Heart right ventricle (tissue), 16 donors: ENCODE measurements at regions not wholly inside any gene's neighbourhood (a gene's known extent, or its start where the extent isn't known, plus 50 kb on each side); places are given as distances from the start of the nearest gene placed in this dataset.

Source experiments
- ATAC-seq, 8 donors: fragments of 200-7000 bp; cut with Tn5 transposase; one replicate each; pipeline ENCODE4 v1.9.1; 2020; ENCODE audit warnings: mild to moderate bottlenecking in 8 of 8, moderate library complexity in 8 of 8, moderate number of reproducible peaks in 1 of 8
- DNase-seq, 2 donors: peaks; one replicate each; pipeline ENCODE4 v3.0.0-alpha.2; 2020
- H3K27ac ChIP-seq, 10 donors: fragments of 200-600 bp; sonication (generic) in 2 of 10; one replicate each; pipeline versions ENCODE4 v1.5.0 to v1.8.0; 2020 to 2022; ENCODE audit warnings: mild to moderate bottlenecking in 3 of 10
- H3K27me3 ChIP-seq, 7 donors: fragments of 200-600 bp; one replicate each; pipeline ENCODE4 v1.8.0; 2021 to 2022; ENCODE audit warnings: mild to moderate bottlenecking in 2 of 7
- H3K36me3 ChIP-seq, 9 donors: fragments of 200-600 bp; sonication (generic) in 1 of 9; one replicate each; pipeline versions ENCODE4 v1.5.0 to v1.8.0; 2020 to 2022; ENCODE audit warnings: mild to moderate bottlenecking in 2 of 9
- H3K4me1 ChIP-seq, 9 donors: fragments of 200-600 bp; sonication (generic) in 1 of 9; one replicate each; pipeline versions ENCODE4 v1.5.0 to v1.8.0; 2020 to 2022; ENCODE audit warnings: mild to moderate bottlenecking in 4 of 9
- H3K4me3 ChIP-seq, 10 donors: fragments of 200-600 bp; sonication (generic) in 2 of 10; one replicate each; pipeline versions ENCODE4 v1.5.0 to v1.8.0; 2020 to 2022; ENCODE audit warnings: mild to moderate bottlenecking in 7 of 10, moderate library complexity in 2 of 10
- H3K9me3 ChIP-seq, 11 donors: fragments of 200-600 bp in 10 of 11; sonication (generic) in 2 of 11; one replicate each; pipeline versions ENCODE4 v1.5.0 to v1.8.0; 2013 to 2022; ENCODE audit warnings: mild to moderate bottlenecking in 2 of 11, control low read depth in 1 of 11, moderate library complexity in 1 of 11
- CTCF ChIP-seq, 9 donors: fragments of 200-600 bp; sonication (generic) in 2 of 9; IDR thresholded peaks; one replicate each; pipeline versions ENCODE4 v1.5.0 to v1.8.0; 2021 to 2022; ENCODE audit warnings: antibody characterized with exemption in 9 of 9, mild to moderate bottlenecking in 5 of 9, moderate library complexity in 1 of 9
- WGBS, 2 donors: extraction: QIAGEN DNeasy Blood & Tissue Kit; methylation state at CpG; one replicate each; pipeline ENCODE4 v1.1.7; 2013; ENCODE audit warnings: inconsistent platforms in 1 of 2; 5-methylcytosine and 5-hydroxymethylcytosine counted together
- intact Hi-C, 10 donors: fragments of 100-400 bp; cut with DNase I; formaldehyde crosslinking; loops; one replicate each; pipeline versions ENCODE4 v1.11.1 to v1.14.2; 2022
- donor health status: Arrhythmogenic right ventricular cardiomyopathy.
- donor health status: ischemic (EF 13 %, LVEDD 7.1; RV severe dilation, severe dysfunction).
- donor health status: healthy with polysubstance abuse.
- donor health status: DM: no; HTN: yes; CAD: no.
- donor health status: DM: no; HTN: no; CAD: no.
- donor health status: ischemic (EF 25% LVEDD 6.9; RV normal size, moderate dysfunction).
- donor health status: ischemic (EF 25% LVEDD 5.7; RV mildly dilated, moderate dysfunction).
- donor health status: healthy.
- donor health status: DM: yes; HTN: yes; CAD: no.
- donor health status: Ischemic cardiomyopathy.
- donor health status: ischemic (EF 35%, LVEDD 5.7; RV mildly dilated, moderate dysfunction).
- donor health status: nonischemic (EF 11% LVEDD 7.7; RV severe dilation, severe dysfunction).
- donor health status: DM: yes; HTN: yes; CAD: no.
- donor health status: PGD.
- donor health status: ischemic (EF 29% LVEDD 5.4; RV normal size, mild dysfunction).
- donor health status: nonischemic (EF 23%, LVEDD 6.1; RV moderate dilation, normal function).

- 66 to 78% methylated on average over 1 of the region's 1 CpG for WGBS, 2 donors
- ATAC-seq = no peak
- no peaks in the 10 kb centered on the region for H3K27me3 ChIP-seq
- no peak for DNase-seq
- H3K4me1 ChIP-seq = peaks cover 0 to 7% (median 0%) of the 10 kb centered on the region in 9 donors
- H3K36me3 ChIP-seq = no peaks in the 10 kb centered on the region
- no peak overlapping the region for H3K27ac ChIP-seq
- H3K9me3 ChIP-seq = no peaks in the 10 kb centered on the region
- H3K4me3 ChIP-seq = no peak overlapping the region
- intact Hi-C loops = no loop called here
- TF ChIP-seq CTCF (IDR thresholded peaks at IDR 0.05) = no peak
Observed at GRCh38 chr3:152938974-152939636, 104.2 kb downstream of the P2RY1 start.

GRCh38 chr3:152941859-152942258 is 106.9 kb downstream of the P2RY1 start:
- WGBS, 2 donors = 84 to 86% methylated on average over 3 of the region's 3 CpGs
- intact Hi-C loops = no loop called here

GRCh38 chr3:152942366-152942765 is 107.4 kb downstream of the P2RY1 start:
- H3K27me3 ChIP-seq = no peaks in the 10 kb centered on the region
- no peak overlapping the region for H3K27ac ChIP-seq
- peaks cover 0 to 7% (median 0%) of the 10 kb centered on the region in 9 donors for H3K4me1 ChIP-seq
- H3K4me3 ChIP-seq = no peak overlapping the region
- ATAC-seq = no peak
- intact Hi-C loops = no loop called here
- 90 to 93% methylated on average over 3 of the region's 3 CpGs for WGBS, 2 donors
- DNase-seq = no peak
- no peaks in the 10 kb centered on the region for H3K36me3 ChIP-seq
- H3K9me3 ChIP-seq = no peaks in the 10 kb centered on the region
- TF ChIP-seq CTCF (IDR thresholded peaks at IDR 0.05) = no peak

More at GRCh38 chr3:152941859-152942258, 106.9 kb downstream of the P2RY1 start:
- DNase-seq = no peak
- Histone ChIP-seq H3K27me3 (no peaks in the 10 kb centered on the region), H3K27ac (no peak overlapping the region), H3K9me3 (no peaks in the 10 kb centered on the region), H3K4me1 (peaks cover 0 to 7% (median 0%) of the 10 kb centered on the region in 9 donors), H3K36me3 (no peaks in the 10 kb centered on the region), H3K4me3 (no peak overlapping the region)
- no peak for TF ChIP-seq CTCF (IDR thresholded peaks at IDR 0.05)
- no peak for ATAC-seq

- no peaks in the 10 kb centered on the region for H3K36me3 ChIP-seq
- H3K4me3 ChIP-seq = no peak overlapping the region
- DNase-seq (no peak), ATAC-seq (no peak)
- no peak for TF ChIP-seq CTCF (IDR thresholded peaks at IDR 0.05)
- 40 to 47% methylated on average over 3 of the region's 3 CpGs for WGBS, 2 donors
- no peaks in the 10 kb centered on the region for H3K9me3 ChIP-seq
- H3K27ac ChIP-seq = no peak overlapping the region
- H3K4me1 ChIP-seq = peaks cover 0 to 7% (median 0%) of the 10 kb centered on the region in 9 donors
- intact Hi-C loops = no loop called here
- no peaks in the 10 kb centered on the region for H3K27me3 ChIP-seq
Observed at GRCh38 chr3:152943645-152944044, 108.7 kb downstream of the P2RY1 start.
